ENCODE measurements at regions not wholly inside any gene's neighbourhood (a gene's known extent, or its start where the extent isn't known, plus 50 kb on each side); places are given as distances from the start of the nearest gene placed in this dataset.

DNA sequence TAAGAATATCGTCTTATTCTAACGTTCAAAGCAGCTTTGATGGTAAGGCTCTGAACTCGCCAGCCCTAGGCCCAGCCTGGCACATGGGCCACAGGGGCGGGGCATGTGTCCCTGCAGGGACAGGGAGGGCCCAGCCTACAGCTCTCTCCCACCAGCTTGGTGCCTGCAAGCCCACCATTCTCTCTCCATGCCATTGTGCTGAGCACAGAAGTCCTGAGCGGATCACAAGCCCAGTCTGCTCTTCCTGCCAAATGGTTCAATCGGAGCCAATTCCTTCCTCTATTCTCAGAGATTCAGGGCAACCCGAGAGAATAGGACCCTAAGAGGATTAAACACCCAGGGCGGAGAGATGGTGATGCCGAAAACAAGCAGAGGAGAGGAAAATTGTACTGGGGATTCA is 50.3 kb upstream of the APCDD1 start (continued):
- TF ChIP-seq, protein P1, sequence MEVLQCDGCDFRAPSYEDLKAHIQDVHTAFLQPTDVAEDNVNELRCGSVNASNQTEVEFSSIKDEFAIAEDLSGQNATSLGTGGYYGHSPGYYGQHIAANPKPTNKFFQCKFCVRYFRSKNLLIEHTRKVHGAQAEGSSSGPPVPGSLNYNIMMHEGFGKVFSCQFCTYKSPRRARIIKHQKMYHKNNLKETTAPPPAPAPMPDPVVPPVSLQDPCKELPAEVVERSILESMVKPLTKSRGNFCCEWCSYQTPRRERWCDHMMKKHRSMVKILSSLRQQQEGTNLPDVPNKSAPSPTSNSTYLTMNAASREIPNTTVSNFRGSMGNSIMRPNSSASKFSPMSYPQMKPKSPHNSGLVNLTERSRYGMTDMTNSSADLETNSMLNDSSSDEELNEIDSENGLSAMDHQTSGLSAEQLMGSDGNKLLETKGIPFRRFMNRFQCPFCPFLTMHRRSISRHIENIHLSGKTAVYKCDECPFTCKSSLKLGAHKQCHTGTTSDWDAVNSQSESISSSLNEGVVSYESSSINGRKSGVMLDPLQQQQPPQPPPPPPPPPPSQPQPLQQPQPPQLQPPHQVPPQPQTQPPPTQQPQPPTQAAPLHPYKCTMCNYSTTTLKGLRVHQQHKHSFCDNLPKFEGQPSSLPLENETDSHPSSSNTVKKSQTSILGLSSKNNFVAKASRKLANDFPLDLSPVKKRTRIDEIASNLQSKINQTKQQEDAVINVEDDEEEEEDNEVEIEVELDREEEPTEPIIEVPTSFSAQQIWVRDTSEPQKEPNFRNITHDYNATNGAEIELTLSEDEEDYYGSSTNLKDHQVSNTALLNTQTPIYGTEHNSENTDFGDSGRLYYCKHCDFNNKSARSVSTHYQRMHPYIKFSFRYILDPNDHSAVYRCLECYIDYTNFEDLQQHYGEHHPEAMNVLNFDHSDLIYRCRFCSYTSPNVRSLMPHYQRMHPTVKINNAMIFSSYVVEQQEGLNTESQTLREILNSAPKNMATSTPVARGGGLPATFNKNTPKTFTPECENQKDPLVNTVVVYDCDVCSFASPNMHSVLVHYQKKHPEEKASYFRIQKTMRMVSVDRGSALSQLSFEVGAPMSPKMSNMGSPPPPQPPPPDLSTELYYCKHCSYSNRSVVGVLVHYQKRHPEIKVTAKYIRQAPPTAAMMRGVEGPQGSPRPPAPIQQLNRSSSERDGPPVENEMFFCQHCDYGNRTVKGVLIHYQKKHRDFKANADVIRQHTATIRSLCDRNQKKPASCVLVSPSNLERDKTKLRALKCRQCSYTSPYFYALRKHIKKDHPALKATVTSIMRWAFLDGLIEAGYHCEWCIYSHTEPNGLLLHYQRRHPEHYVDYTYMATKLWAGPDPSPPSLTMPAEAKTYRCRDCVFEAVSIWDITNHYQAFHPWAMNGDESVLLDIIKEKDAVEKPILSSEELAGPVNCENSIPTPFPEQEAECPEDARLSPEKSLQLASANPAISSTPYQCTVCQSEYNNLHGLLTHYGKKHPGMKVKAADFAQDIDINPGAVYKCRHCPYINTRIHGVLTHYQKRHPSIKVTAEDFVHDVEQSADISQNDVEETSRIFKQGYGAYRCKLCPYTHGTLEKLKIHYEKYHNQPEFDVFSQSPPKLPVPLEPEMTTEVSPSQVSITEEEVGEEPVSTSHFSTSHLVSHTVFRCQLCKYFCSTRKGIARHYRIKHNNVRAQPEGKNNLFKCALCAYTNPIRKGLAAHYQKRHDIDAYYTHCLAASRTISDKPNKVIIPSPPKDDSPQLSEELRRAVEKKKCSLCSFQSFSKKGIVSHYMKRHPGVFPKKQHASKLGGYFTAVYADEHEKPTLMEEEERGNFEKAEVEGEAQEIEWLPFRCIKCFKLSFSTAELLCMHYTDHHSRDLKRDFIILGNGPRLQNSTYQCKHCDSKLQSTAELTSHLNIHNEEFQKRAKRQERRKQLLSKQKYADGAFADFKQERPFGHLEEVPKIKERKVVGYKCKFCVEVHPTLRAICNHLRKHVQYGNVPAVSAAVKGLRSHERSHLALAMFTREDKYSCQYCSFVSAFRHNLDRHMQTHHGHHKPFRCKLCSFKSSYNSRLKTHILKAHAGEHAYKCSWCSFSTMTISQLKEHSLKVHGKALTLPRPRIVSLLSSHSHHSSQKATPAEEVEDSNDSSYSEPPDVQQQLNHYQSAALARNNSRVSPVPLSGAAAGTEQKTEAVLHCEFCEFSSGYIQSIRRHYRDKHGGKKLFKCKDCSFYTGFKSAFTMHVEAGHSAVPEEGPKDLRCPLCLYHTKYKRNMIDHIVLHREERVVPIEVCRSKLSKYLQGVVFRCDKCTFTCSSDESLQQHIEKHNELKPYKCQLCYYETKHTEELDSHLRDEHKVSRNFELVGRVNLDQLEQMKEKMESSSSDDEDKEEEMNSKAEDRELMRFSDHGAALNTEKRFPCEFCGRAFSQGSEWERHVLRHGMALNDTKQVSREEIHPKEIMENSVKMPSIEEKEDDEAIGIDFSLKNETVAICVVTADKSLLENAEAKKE (CRISPR knock-in tag; IDR thresholded peaks at IDR 0.05): no peak
